ENCODE measurements at regions not wholly inside any gene's neighbourhood (a gene's known extent, or its start where the extent isn't known, plus 50 kb on each side); places are given as distances from the start of the nearest gene placed in this dataset.
"Not testable (repeated sequence)": the region's sequence is repeated elsewhere in the genome, so short reads cannot be mapped to it uniquely, and the experiment has no call there.

DNA sequence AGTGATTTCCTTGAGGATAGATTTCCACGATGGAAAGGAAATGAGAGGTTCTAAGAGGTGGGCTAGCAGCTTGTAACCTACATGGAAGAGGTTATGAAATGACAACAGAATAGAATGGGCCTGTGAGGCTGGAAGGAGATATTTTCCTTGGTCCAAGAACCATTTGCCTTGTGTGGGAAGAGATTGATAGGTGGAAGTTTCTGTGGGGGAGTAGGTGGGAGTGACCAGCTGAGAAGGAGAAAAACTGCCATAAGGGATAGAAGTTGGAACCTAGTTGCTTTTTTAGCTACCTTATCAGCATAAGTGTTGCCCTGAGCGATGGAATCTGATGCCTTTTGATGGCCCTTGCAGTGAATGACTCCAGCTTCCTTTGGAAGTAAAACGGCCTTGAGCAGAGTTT lies 60.4 kb upstream of the NAA35 start:
- DNase-seq (ENCODE audit: low spot score) = not testable (repeated sequence)

DNA sequence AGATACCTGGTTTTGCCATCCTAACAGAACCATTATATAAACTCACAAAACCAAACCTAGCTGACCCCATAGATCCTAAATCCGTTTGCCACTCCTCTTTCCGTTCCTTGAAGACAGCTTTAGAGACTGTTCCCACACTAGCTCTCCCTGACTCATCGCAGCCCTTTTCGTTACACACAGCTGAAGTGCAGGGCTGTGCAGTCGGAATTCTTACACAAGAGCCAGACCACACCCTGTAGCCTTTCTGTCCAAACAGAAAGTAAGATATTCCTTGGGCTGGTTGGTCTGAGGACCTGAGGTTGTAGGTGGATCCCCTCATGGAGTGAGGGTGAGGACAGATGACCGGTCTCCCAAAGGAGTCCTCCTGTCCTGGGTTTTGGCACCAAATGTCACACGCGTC lies 56.7 kb upstream of the NAA35 start:
- no peak for DNase-seq (ENCODE audit: low spot score)

DNA sequence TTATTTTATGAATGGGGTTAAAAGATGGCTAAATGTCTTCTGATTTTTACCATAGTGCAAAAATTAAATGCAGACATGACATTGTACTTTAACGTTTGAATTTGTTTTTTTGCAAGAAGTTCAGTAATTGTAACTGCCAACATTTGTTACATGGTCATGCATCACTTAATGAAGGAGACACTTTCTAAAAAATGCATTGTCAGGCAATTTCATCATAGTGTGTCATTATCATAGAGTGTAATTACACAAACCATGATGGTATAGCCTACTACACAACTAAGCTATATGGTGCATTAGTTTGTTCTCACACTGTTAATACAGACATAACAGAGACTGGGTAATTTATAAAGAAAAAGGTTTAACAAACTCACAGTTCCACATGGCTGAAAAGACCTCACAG lies 50.0 kb upstream of the NAA35 start:
- DNase-seq (ENCODE audit: low spot score) = no peak
